ENCODE measurements at regions not wholly inside any gene's neighbourhood (a gene's known extent, or its start where the extent isn't known, plus 50 kb on each side); places are given as distances from the start of the nearest gene placed in this dataset.

DNA sequence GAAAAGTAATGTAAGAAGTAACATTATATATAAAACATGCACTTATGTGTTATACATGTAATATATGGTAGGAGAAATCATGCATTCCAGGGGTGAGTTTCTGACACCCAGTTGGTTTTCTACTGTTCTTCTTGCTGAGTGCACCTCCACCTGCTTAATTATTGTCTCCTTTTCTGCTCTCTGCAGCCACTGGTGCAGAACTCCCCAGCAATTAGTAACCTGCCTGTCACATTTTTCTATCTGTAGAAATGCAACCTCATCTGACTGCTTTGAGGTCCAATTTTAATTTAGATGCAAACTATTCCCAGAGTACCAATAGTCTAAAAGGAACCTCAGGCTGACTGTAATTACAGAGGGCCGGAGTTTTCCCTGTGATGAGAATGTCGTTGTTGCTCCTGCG lies 842.1 kb downstream of the AACS start:
- Mint-ChIP-seq H3K27ac (ENCODE audit: unreplicated experiment) (no peak overlapping the region), H3K36me3 (ENCODE audit: insufficient read depth, unreplicated experiment) (no peaks in the 10 kb centered on the region), H3K4me1 (ENCODE audit: low read depth, unreplicated experiment) (no peaks in the 10 kb centered on the region), H3K9me3 (ENCODE audit: low read depth, unreplicated experiment) (peaks cover 14% of the 10 kb centered on the region), H3K4me3 (ENCODE audit: low read depth, unreplicated experiment) (no peak overlapping the region), H3K27me3 (ENCODE audit: unreplicated experiment) (no peaks in the 10 kb centered on the region)
- TF ChIP-seq, protein P1, sequence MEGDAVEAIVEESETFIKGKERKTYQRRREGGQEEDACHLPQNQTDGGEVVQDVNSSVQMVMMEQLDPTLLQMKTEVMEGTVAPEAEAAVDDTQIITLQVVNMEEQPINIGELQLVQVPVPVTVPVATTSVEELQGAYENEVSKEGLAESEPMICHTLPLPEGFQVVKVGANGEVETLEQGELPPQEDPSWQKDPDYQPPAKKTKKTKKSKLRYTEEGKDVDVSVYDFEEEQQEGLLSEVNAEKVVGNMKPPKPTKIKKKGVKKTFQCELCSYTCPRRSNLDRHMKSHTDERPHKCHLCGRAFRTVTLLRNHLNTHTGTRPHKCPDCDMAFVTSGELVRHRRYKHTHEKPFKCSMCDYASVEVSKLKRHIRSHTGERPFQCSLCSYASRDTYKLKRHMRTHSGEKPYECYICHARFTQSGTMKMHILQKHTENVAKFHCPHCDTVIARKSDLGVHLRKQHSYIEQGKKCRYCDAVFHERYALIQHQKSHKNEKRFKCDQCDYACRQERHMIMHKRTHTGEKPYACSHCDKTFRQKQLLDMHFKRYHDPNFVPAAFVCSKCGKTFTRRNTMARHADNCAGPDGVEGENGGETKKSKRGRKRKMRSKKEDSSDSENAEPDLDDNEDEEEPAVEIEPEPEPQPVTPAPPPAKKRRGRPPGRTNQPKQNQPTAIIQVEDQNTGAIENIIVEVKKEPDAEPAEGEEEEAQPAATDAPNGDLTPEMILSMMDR (IDR thresholded peaks at IDR 0.05; ENCODE audit: unreplicated experiment), result no peak
- intact Hi-C loops (cut with micrococcal nuclease; ENCODE audit: unreplicated experiment), result no loop called here
- CTCF ChIA-PET, result no interaction called here
- no peak for DNase-seq
- BruUV-seq (replicated peaks), result no TSS peak

DNA sequence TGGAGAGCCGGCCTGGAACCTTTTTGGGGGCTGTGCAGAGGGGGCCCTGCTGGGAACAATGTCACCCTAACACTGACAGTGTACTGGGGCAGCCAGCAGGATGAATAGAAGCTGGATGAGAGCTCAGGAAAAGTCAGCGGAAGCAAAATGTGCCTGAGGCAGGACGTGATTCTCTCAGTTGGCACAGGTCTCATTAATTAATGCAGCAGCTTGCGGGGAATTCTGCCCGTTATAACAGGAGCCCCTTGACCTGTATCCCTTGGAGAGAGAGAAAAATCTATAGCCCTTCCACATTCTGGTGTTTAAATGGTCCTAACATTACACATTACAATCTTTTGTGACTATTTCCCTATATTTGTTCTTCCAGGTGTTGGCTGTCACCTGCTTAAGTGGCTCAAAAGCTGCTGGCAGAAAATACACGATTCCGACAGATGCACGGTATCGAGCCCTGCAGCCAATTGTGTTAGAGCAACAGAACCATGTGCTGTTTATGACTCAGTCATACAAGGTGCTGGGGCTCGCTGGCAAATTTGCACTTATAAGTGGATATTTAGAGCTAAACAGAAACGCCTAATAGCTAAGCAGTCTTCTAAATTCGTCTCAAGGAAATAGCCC lies 854.7 kb downstream of the AACS start:
- Mint-ChIP-seq H3K27ac (ENCODE audit: unreplicated experiment) (no peak overlapping the region), H3K27me3 (ENCODE audit: unreplicated experiment) (peaks cover 16% of the 10 kb centered on the region), H3K4me1 (ENCODE audit: low read depth, unreplicated experiment) (no peaks in the 10 kb centered on the region), H3K36me3 (ENCODE audit: insufficient read depth, unreplicated experiment) (no peaks in the 10 kb centered on the region), H3K9me3 (ENCODE audit: low read depth, unreplicated experiment) (peaks cover 4% of the 10 kb centered on the region), H3K4me3 (ENCODE audit: low read depth, unreplicated experiment) (no peak overlapping the region)
- intact Hi-C loops (cut with micrococcal nuclease; ENCODE audit: unreplicated experiment), result no loop called here
- TF ChIP-seq, protein P1 (IDR thresholded peaks at IDR 0.05; ENCODE audit: unreplicated experiment), result no peak
- CTCF ChIA-PET, result no interaction called here
- no peak for DNase-seq
- no TSS peak for BruUV-seq (replicated peaks)

DNA sequence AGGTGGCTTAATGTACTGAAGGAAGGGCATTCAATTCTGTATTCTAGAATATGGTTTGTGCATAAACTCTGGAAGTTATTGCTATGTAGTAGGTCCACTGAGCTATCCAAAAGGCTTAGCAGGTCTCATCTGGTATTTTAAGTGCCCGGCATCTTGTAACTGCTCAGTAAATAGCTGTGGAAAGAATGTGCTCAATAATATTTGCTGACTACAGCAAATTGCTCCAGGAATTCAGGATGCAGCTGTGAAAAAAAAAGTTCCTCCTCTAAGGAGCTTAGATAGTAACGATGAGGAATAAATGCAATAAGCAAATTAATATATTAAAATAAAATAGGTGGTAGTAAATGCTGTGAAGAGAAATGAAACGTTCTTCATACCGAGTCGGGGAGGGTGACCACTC lies 857.1 kb downstream of the AACS start:
- no peaks in the 10 kb centered on the region for H3K36me3 Mint-ChIP-seq (ENCODE audit: insufficient read depth, unreplicated experiment)
- TF ChIP-seq, protein P1 (IDR thresholded peaks at IDR 0.05; ENCODE audit: unreplicated experiment), result no peak

DNA sequence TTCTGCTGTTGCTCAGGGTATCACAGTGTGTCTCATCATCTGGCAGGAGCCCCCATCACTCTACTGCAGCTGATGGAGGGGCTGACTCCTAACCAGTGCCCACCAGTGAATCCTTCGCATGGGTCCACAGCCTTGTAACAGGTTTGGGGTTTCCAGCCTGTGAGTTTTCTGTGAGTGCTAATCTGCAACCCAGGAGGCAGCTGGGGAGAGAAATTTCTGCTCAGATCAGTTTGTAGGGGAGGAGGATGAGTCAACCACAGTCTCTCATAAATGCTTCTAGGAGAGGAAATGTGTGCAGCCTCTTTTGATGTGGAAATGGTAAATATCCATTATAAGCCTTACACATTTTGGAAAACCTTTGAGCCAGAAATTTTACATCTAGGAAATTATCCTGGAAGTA lies 871.3 kb downstream of the AACS start:
- no peak overlapping the region for H3K27ac Mint-ChIP-seq (ENCODE audit: unreplicated experiment)
- CTCF ChIA-PET, result no interaction called here
- H3K4me3 Mint-ChIP-seq (ENCODE audit: low read depth, unreplicated experiment), result no peak overlapping the region
- intact Hi-C loops (cut with micrococcal nuclease; ENCODE audit: unreplicated experiment), result no loop called here
- no peaks in the 10 kb centered on the region for H3K27me3 Mint-ChIP-seq (ENCODE audit: unreplicated experiment)
- no TSS peak for BruUV-seq (replicated peaks)
- H3K36me3 Mint-ChIP-seq (ENCODE audit: insufficient read depth, unreplicated experiment), result no peaks in the 10 kb centered on the region
- H3K9me3 Mint-ChIP-seq (ENCODE audit: low read depth, unreplicated experiment), result peaks cover 4% of the 10 kb centered on the region
- no peak for DNase-seq
- TF ChIP-seq, protein P1 (IDR thresholded peaks at IDR 0.05; ENCODE audit: unreplicated experiment), result no peak
- no peaks in the 10 kb centered on the region for H3K4me1 Mint-ChIP-seq (ENCODE audit: low read depth, unreplicated experiment)

More for the DNA sequence above, 857.1 kb downstream of the AACS start:
- Mint-ChIP-seq H3K9me3 (ENCODE audit: low read depth, unreplicated experiment) (peaks cover 4% of the 10 kb centered on the region), H3K27ac (ENCODE audit: unreplicated experiment) (no peak overlapping the region), H3K4me1 (ENCODE audit: low read depth, unreplicated experiment) (no peaks in the 10 kb centered on the region), H3K27me3 (ENCODE audit: unreplicated experiment) (peaks cover 16% of the 10 kb centered on the region), H3K4me3 (ENCODE audit: low read depth, unreplicated experiment) (no peak overlapping the region)
- BruUV-seq (replicated peaks), result no TSS peak
- CTCF ChIA-PET, result no interaction called here
- intact Hi-C loops (cut with micrococcal nuclease; ENCODE audit: unreplicated experiment), result no loop called here
- DNase-seq, result no peak
